ENCODE measurements at regions not wholly inside any gene's neighbourhood (a gene's known extent, or its start where the extent isn't known, plus 50 kb on each side); places are given as distances from the start of the nearest gene placed in this dataset.
A peak's percentile ranks its signal among the peaks of the same experiment; 100 is the strongest.

GRCh38 chrX:131944936-131945902 is 77.9 kb upstream of the STK26 start:
- H3K79me1 ChIP-seq (ENCODE audit: low read length): no peaks in the 10 kb centered on the region
- no peak overlapping the region for H2BK5ac ChIP-seq (ENCODE audit: low read length)
- H2BK15ac ChIP-seq (replicated peaks; ENCODE audit: low read depth): no peak overlapping the region
- no peak overlapping the region for H3K23ac ChIP-seq (ENCODE audit: low read length)
- no peak overlapping the region for H3K4ac ChIP-seq (ENCODE audit: low read depth, low read length)
- H4K8ac ChIP-seq (ENCODE audit: low read depth, low read length): no peak overlapping the region
- no peak overlapping the region for H3K27ac ChIP-seq (ENCODE audit: low read depth, low read length)
- H3K4me2 ChIP-seq (ENCODE audit: low read length): no peak overlapping the region
- H3K27me3 ChIP-seq (ENCODE audit: insufficient read depth, low read length, poor library complexity): no peaks in the 10 kb centered on the region
- DNase-seq: peak; percentile 79
- no peak overlapping the region for H3K56ac ChIP-seq (ENCODE audit: low read length)
- no peak overlapping the region for H3K9ac ChIP-seq (ENCODE audit: low read length)
- no peak overlapping the region for H2BK120ac ChIP-seq (ENCODE audit: low read depth, low read length)
- H3K4me3 ChIP-seq (ENCODE audit: low read length): no peak overlapping the region
- H2AK5ac ChIP-seq (ENCODE audit: low read length): no peak overlapping the region
- H3K36me3 ChIP-seq (ENCODE audit: control insufficient read depth, insufficient read depth, low read length): no peaks in the 10 kb centered on the region
- no peak overlapping the region for H4K5ac ChIP-seq (ENCODE audit: low read length)
- WGBS (ENCODE audit: extremely low coverage, insufficient coverage, low lambda C conversion rate): no CpG with 5 or more reads among the region's 7 CpGs
- no peaks in the 10 kb centered on the region for H3K79me2 ChIP-seq (ENCODE audit: control insufficient read depth, insufficient read depth, low read length)
- H3K18ac ChIP-seq (ENCODE audit: low read length): no peak overlapping the region
- H3K4me1 ChIP-seq (ENCODE audit: control insufficient read depth, low read depth, low read length): no peaks in the 10 kb centered on the region

GRCh38 chrX:131951166-131951565 is 71.9 kb upstream of the STK26 start:
- H3K36me3 ChIP-seq (ENCODE audit: control insufficient read depth, insufficient read depth, low read length): no peaks in the 10 kb centered on the region
- no CpG with 5 or more reads among the region's 3 CpGs for WGBS (ENCODE audit: extremely low coverage, insufficient coverage, low lambda C conversion rate)

GRCh38 chrX:131955099-131955777 is 67.9 kb upstream of the STK26 start:
- no peak overlapping the region for H2BK15ac ChIP-seq (replicated peaks; ENCODE audit: low read depth)

More at GRCh38 chrX:131951166-131951565, 71.9 kb upstream of the STK26 start:
- DNase-seq: no peak
- no peak overlapping the region for H3K4me3 ChIP-seq (ENCODE audit: low read length)
- no peak overlapping the region for H2AK5ac ChIP-seq (ENCODE audit: low read length)
- no peak overlapping the region for H3K27ac ChIP-seq (ENCODE audit: low read depth, low read length)
- H4K5ac ChIP-seq (ENCODE audit: low read length): no peak overlapping the region
- H3K18ac ChIP-seq (ENCODE audit: low read length): no peak overlapping the region
- no peak overlapping the region for H2BK15ac ChIP-seq (replicated peaks; ENCODE audit: low read depth)
- no peak overlapping the region for H3K9ac ChIP-seq (ENCODE audit: low read length)
- no peak overlapping the region for H3K56ac ChIP-seq (ENCODE audit: low read length)
- no peaks in the 10 kb centered on the region for H3K79me1 ChIP-seq (ENCODE audit: low read length)
- H3K79me2 ChIP-seq (ENCODE audit: control insufficient read depth, insufficient read depth, low read length): no peaks in the 10 kb centered on the region
- no peak overlapping the region for H4K8ac ChIP-seq (ENCODE audit: low read depth, low read length)
- H3K4me1 ChIP-seq (ENCODE audit: control insufficient read depth, low read depth, low read length): no peaks in the 10 kb centered on the region
- H2BK5ac ChIP-seq (ENCODE audit: low read length): no peak overlapping the region
- H3K27me3 ChIP-seq (ENCODE audit: insufficient read depth, low read length, poor library complexity): no peaks in the 10 kb centered on the region
- H2BK120ac ChIP-seq (ENCODE audit: low read depth, low read length): no peak overlapping the region
- no peak overlapping the region for H3K4ac ChIP-seq (ENCODE audit: low read depth, low read length)
- no peak overlapping the region for H3K23ac ChIP-seq (ENCODE audit: low read length)
- no peak overlapping the region for H3K4me2 ChIP-seq (ENCODE audit: low read length)

GRCh38 chrX:131958724-131959123 is 64.4 kb upstream of the STK26 start:
- WGBS (ENCODE audit: extremely low coverage, insufficient coverage, low lambda C conversion rate): no CpG with 5 or more reads among the region's 1 CpG
- Histone ChIP-seq H3K4ac (ENCODE audit: low read depth, low read length) (no peak overlapping the region), H4K8ac (ENCODE audit: low read depth, low read length) (no peak overlapping the region), H4K5ac (ENCODE audit: low read length) (no peak overlapping the region), H2BK5ac (ENCODE audit: low read length) (no peak overlapping the region), H3K79me1 (ENCODE audit: low read length) (no peaks in the 10 kb centered on the region), H3K4me1 (ENCODE audit: control insufficient read depth, low read depth, low read length) (no peaks in the 10 kb centered on the region), H2BK120ac (ENCODE audit: low read depth, low read length) (no peak overlapping the region), H3K9ac (ENCODE audit: low read length) (no peak overlapping the region), H3K4me2 (ENCODE audit: low read length) (no peak overlapping the region), H3K27me3 (ENCODE audit: insufficient read depth, low read length, poor library complexity) (no peaks in the 10 kb centered on the region), H3K27ac (ENCODE audit: low read depth, low read length) (no peak overlapping the region), H3K4me3 (ENCODE audit: low read length) (no peak overlapping the region), H2AK5ac (ENCODE audit: low read length) (no peak overlapping the region), H3K18ac (ENCODE audit: low read length) (no peak overlapping the region), H3K36me3 (ENCODE audit: control insufficient read depth, insufficient read depth, low read length) (no peaks in the 10 kb centered on the region), H3K23ac (ENCODE audit: low read length) (no peak overlapping the region), H3K56ac (ENCODE audit: low read length) (no peak overlapping the region), H2BK15ac (replicated peaks; ENCODE audit: low read depth) (no peak overlapping the region), H3K79me2 (ENCODE audit: control insufficient read depth, insufficient read depth, low read length) (no peaks in the 10 kb centered on the region)
- no peak for DNase-seq

More at GRCh38 chrX:131955099-131955777, 67.9 kb upstream of the STK26 start:
- H3K36me3 ChIP-seq (ENCODE audit: control insufficient read depth, insufficient read depth, low read length): no peaks in the 10 kb centered on the region
- no peaks in the 10 kb centered on the region for H3K79me1 ChIP-seq (ENCODE audit: low read length)
- no peaks in the 10 kb centered on the region for H3K27me3 ChIP-seq (ENCODE audit: insufficient read depth, low read length, poor library complexity)
- no peak overlapping the region for H3K4ac ChIP-seq (ENCODE audit: low read depth, low read length)
- H2BK120ac ChIP-seq (ENCODE audit: low read depth, low read length): no peak overlapping the region
- H4K5ac ChIP-seq (ENCODE audit: low read length): no peak overlapping the region
- no peak overlapping the region for H3K4me3 ChIP-seq (ENCODE audit: low read length)
- H3K4me2 ChIP-seq (ENCODE audit: low read length): no peak overlapping the region
- no peak overlapping the region for H2BK5ac ChIP-seq (ENCODE audit: low read length)
- no peak overlapping the region for H3K27ac ChIP-seq (ENCODE audit: low read depth, low read length)
- H4K8ac ChIP-seq (ENCODE audit: low read depth, low read length): no peak overlapping the region
- no peak overlapping the region for H3K9ac ChIP-seq (ENCODE audit: low read length)
- H3K79me2 ChIP-seq (ENCODE audit: control insufficient read depth, insufficient read depth, low read length): no peaks in the 10 kb centered on the region
- no peak overlapping the region for H3K18ac ChIP-seq (ENCODE audit: low read length)
- no peak overlapping the region for H3K56ac ChIP-seq (ENCODE audit: low read length)
- no peak overlapping the region for H2AK5ac ChIP-seq (ENCODE audit: low read length)
- H3K4me1 ChIP-seq (ENCODE audit: control insufficient read depth, low read depth, low read length): no peaks in the 10 kb centered on the region
- no CpG with 5 or more reads among the region's 2 CpGs for WGBS (ENCODE audit: extremely low coverage, insufficient coverage, low lambda C conversion rate)
- H3K23ac ChIP-seq (ENCODE audit: low read length): no peak overlapping the region
- no peak for DNase-seq

GRCh38 chrX:131970347-131970746 is 52.8 kb upstream of the STK26 start:
- H3K4me1 ChIP-seq (ENCODE audit: control insufficient read depth, low read depth, low read length): no peaks in the 10 kb centered on the region
- no peak overlapping the region for H3K4me3 ChIP-seq (ENCODE audit: low read length)
- H2BK5ac ChIP-seq (ENCODE audit: low read length): no peak overlapping the region
- H4K8ac ChIP-seq (ENCODE audit: low read depth, low read length): no peak overlapping the region
- no peak for DNase-seq
- no peak overlapping the region for H3K23ac ChIP-seq (ENCODE audit: low read length)
- no peak overlapping the region for H2BK120ac ChIP-seq (ENCODE audit: low read depth, low read length)
- no peak overlapping the region for H3K18ac ChIP-seq (ENCODE audit: low read length)
- no peak overlapping the region for H3K56ac ChIP-seq (ENCODE audit: low read length)
- no peak overlapping the region for H3K27ac ChIP-seq (ENCODE audit: low read depth, low read length)
- H3K27me3 ChIP-seq (ENCODE audit: insufficient read depth, low read length, poor library complexity): no peaks in the 10 kb centered on the region
- no CpG with 5 or more reads among the region's 2 CpGs for WGBS (ENCODE audit: extremely low coverage, insufficient coverage, low lambda C conversion rate)
- H3K36me3 ChIP-seq (ENCODE audit: control insufficient read depth, insufficient read depth, low read length): no peaks in the 10 kb centered on the region
- H3K79me2 ChIP-seq (ENCODE audit: control insufficient read depth, insufficient read depth, low read length): no peaks in the 10 kb centered on the region
- H3K9ac ChIP-seq (ENCODE audit: low read length): no peak overlapping the region
- no peak overlapping the region for H2AK5ac ChIP-seq (ENCODE audit: low read length)
- H2BK15ac ChIP-seq (replicated peaks; ENCODE audit: low read depth): no peak overlapping the region
- no peak overlapping the region for H3K4ac ChIP-seq (ENCODE audit: low read depth, low read length)
- H3K79me1 ChIP-seq (ENCODE audit: low read length): no peaks in the 10 kb centered on the region
- no peak overlapping the region for H3K4me2 ChIP-seq (ENCODE audit: low read length)
- H4K5ac ChIP-seq (ENCODE audit: low read length): no peak overlapping the region
